Heart left ventricle (tissue), 13 donors: ENCODE measurements at regions not wholly inside any gene's neighbourhood (a gene's known extent, or its start where the extent isn't known, plus 50 kb on each side); places are given as distances from the start of the nearest gene placed in this dataset.

Experiments
- POLR2A ChIP-seq, 2 donors: fragments of 450-650 bp; IDR thresholded peaks; one replicate each; pipeline ENCODE4 v1.6.1; 2017; ENCODE audit warnings: antibody characterized with exemption in 2 of 2, mild to moderate bottlenecking in 2 of 2, moderate library complexity in 2 of 2
- TF ChIP-seq, protein P1 (sequence below), 12 donors: fragments of 200-600 bp; sonication (generic) in 4 of 12; IDR thresholded peaks; one replicate each; pipeline versions ENCODE4 v1.5.0 to v1.8.0; 2018 to 2022; ENCODE audit warnings: antibody characterized with exemption in 12 of 12, mild to moderate bottlenecking in 5 of 12
- donor health status: ischemic (EF 13 %, LVEDD 7.1; RV severe dilation, severe dysfunction).
- donor health status: DM: no; HTN: yes; CAD: no.
- donor health status: DM: no; HTN: no; CAD: no.
- donor health status: ischemic (EF 25% LVEDD 6.9; RV normal size, moderate dysfunction).
- donor health status: ischemic (EF 25% LVEDD 5.7; RV mildly dilated, moderate dysfunction).
- donor health status: ischemic (EF 35%, LVEDD 5.7; RV mildly dilated, moderate dysfunction).
- donor health status: nonischemic (EF 11% LVEDD 7.7; RV severe dilation, severe dysfunction).
- donor health status: DM: yes; HTN: yes; CAD: no.
- donor health status: PGD.
- donor health status: ischemic (EF 29% LVEDD 5.4; RV normal size, mild dysfunction).
- donor health status: nonischemic (EF 23%, LVEDD 6.1; RV moderate dilation, normal function).

DNA sequence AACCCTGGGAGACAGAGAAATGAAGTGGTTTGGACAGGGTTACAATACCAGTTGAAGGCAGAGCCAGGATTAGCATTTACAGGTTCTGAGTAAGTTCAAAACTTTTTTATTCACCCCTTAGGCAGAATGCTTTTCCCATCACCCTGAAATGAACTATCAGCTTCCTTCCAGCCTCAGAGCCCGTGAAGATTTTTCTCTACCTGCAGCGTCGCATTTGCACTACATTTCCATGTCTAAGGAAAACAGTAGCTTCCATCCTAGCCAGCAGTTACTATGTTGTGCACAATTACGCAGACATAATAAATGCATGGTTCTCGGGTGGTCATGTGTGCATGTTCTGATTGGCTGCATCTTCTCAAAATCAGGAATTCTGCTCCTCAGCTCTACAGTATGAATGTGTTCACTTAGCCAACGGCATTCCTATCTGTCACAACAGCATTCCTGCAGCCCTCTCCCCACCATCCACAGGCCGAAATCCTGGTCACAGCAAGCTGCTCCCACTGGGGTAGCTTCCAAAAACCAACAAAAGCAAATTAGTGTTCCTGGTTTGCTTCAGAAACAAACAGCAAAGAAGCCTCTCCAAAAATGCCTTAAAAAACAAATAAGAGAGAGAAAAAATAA lies 510.8 kb upstream of the SEMA6D start:
- TF ChIP-seq, protein P1, sequence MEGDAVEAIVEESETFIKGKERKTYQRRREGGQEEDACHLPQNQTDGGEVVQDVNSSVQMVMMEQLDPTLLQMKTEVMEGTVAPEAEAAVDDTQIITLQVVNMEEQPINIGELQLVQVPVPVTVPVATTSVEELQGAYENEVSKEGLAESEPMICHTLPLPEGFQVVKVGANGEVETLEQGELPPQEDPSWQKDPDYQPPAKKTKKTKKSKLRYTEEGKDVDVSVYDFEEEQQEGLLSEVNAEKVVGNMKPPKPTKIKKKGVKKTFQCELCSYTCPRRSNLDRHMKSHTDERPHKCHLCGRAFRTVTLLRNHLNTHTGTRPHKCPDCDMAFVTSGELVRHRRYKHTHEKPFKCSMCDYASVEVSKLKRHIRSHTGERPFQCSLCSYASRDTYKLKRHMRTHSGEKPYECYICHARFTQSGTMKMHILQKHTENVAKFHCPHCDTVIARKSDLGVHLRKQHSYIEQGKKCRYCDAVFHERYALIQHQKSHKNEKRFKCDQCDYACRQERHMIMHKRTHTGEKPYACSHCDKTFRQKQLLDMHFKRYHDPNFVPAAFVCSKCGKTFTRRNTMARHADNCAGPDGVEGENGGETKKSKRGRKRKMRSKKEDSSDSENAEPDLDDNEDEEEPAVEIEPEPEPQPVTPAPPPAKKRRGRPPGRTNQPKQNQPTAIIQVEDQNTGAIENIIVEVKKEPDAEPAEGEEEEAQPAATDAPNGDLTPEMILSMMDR (IDR thresholded peaks at IDR 0.05), result no peak
- TF ChIP-seq POLR2A (IDR thresholded peaks at IDR 0.05), result no peak
